H1 (cell line): ENCODE measurements at regions not wholly inside any gene's neighbourhood (a gene's known extent, or its start where the extent isn't known, plus 50 kb on each side); places are given as distances from the start of the nearest gene placed in this dataset.

Experiments used
- ASH2L ChIP-seq: fragments of 200-600, 300-600 bp; sonication (generic); IDR thresholded peaks from one replicate; pipeline ENCODE4 v1.7.1; 2017; ENCODE audit warnings: low read length
- CHD1 ChIP-seq: IDR thresholded peaks from 2 replicates; pipeline ENCODE4 v1.6.1; 2012; ENCODE audit warnings: low read depth, low read length, improper control_type of control experiment
- EZH2 ChIP-seq: fragments of 200-600 bp; sonication (generic); IDR thresholded peaks from 2 replicates; pipeline ENCODE4 v1.7.1; 2012; ENCODE audit warnings: low read depth, mild to moderate bottlenecking, moderate library complexity, low read length, inconsistent platforms; ENCODE audit not compliant: severe bottlenecking
- HDAC2 ChIP-seq, 2 experiments: fragments of 300-600 bp in 1 of 2; sonication (generic) in 1 of 2; IDR thresholded peaks; 2 replicates each; pipeline ENCODE4 v1.6.1; 2011 to 2012; ENCODE audit warnings: low read depth in 2 of 2, low read length in 2 of 2, mild to moderate bottlenecking in 2 of 2, moderate library complexity in 2 of 2, borderline replicate concordance in 1 of 2, inconsistent platforms in 1 of 2
- JUN ChIP-seq: IDR thresholded peaks from 2 replicates; pipeline ENCODE4 v1.6.1; 2011; ENCODE audit warnings: low read depth, mild to moderate bottlenecking, improper control_type of control experiment, low read length
- RAD21 ChIP-seq, 2 experiments: IDR thresholded peaks in 1 of 2; conservative IDR thresholded peaks in 1 of 2; 2 replicates each; pipeline ENCODE4 v1.6.1; 2011; ENCODE audit warnings: low read depth in 2 of 2, low read length in 2 of 2, improper control_type of control experiment in 1 of 2, inconsistent platforms in 1 of 2, mild to moderate bottlenecking in 1 of 2, moderate library complexity in 1 of 2
- SP2 ChIP-seq: IDR thresholded peaks from 2 replicates; pipeline ENCODE4 v1.6.1; 2012; ENCODE audit warnings: mild to moderate bottlenecking, low read length, inconsistent platforms
- TBP ChIP-seq: IDR thresholded peaks from 2 replicates; pipeline ENCODE4 v1.6.1; 2011; ENCODE audit warnings: low read depth, low read length, improper control_type of control experiment
- TF ChIP-seq, protein P1 (sequence below), 3 experiments: IDR thresholded peaks; 1 replicate in 2 of 3; 2 replicates in 1 of 3; pipeline versions ENCODE4 v1.5.1 to v1.6.1; 2011; ENCODE audit warnings: low read length in 3 of 3, mild to moderate bottlenecking in 3 of 3, inconsistent platforms in 2 of 3, low read depth in 1 of 3, moderate library complexity in 1 of 3; ENCODE audit not compliant: insufficient read depth in 1 of 3; ENCODE audit errors: control extremely low read depth in 1 of 3

DNA sequence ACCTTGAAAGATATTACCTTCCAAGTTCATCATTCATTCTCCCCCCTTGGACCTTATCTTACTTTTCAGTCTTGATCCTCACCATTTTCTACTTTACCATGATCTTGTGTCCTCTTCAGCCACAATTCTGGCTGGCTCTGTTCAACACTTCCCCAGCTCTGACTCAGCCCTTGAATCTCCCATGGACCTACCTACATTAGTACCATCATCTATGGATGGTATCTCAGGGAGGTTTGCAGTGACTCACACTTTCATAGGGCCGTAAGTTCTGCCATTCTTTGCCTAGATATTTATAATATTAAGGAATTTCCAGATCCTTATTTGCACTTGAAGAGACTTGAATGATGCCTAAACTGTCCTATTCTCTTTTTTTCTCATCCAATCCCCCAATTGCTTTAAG, 213.7 kb upstream of the RORA start:
- no peak for TF ChIP-seq JUN
- no peak for TF ChIP-seq RAD21 (IDR thresholded peaks at IDR 0.05 in 1 of 2, conservative IDR thresholded peaks at IDR 0.05 in 1 of 2; ENCODE audit: low read depth in 2 of 2, low read length in 2 of 2)
- no peak for TF ChIP-seq HDAC2 (IDR thresholded peaks at IDR 0.05; ENCODE audit: borderline replicate concordance in 1 of 2, low read depth in 2 of 2, low read length in 2 of 2)
- TF ChIP-seq, protein P1, sequence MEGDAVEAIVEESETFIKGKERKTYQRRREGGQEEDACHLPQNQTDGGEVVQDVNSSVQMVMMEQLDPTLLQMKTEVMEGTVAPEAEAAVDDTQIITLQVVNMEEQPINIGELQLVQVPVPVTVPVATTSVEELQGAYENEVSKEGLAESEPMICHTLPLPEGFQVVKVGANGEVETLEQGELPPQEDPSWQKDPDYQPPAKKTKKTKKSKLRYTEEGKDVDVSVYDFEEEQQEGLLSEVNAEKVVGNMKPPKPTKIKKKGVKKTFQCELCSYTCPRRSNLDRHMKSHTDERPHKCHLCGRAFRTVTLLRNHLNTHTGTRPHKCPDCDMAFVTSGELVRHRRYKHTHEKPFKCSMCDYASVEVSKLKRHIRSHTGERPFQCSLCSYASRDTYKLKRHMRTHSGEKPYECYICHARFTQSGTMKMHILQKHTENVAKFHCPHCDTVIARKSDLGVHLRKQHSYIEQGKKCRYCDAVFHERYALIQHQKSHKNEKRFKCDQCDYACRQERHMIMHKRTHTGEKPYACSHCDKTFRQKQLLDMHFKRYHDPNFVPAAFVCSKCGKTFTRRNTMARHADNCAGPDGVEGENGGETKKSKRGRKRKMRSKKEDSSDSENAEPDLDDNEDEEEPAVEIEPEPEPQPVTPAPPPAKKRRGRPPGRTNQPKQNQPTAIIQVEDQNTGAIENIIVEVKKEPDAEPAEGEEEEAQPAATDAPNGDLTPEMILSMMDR (IDR thresholded peaks at IDR 0.05; ENCODE audit: control extremely low read depth in 1 of 3, insufficient read depth in 1 of 3, low read depth in 1 of 3, low read length in 3 of 3): no peak
- TF ChIP-seq CHD1: no peak
- no peak for TF ChIP-seq TBP
- TF ChIP-seq ASH2L: no peak
- TF ChIP-seq SP2: no peak
- TF ChIP-seq EZH2: no peak
